ENCODE measurements at regions not wholly inside any gene's neighbourhood (a gene's known extent, or its start where the extent isn't known, plus 50 kb on each side); places are given as distances from the start of the nearest gene placed in this dataset.

- TF ChIP-seq CTCF (IDR thresholded peaks at IDR 0.05; ENCODE audit: low read length) = no peak
- no peak for TF ChIP-seq EZH2 (IDR thresholded peaks at IDR 0.05; ENCODE audit: borderline replicate concordance, low read length)
Observed at GRCh38 chr2:64918220-64918886, 70.8 kb upstream of the SLC1A4 start.

Data from OCI-LY1 (cell line).